ENCODE measurements at regions not wholly inside any gene's neighbourhood (a gene's known extent, or its start where the extent isn't known, plus 50 kb on each side); places are given as distances from the start of the nearest gene placed in this dataset.

GRCh38 chr5:110356677-110357076, 369.8 kb downstream of the TMEM232 start:
- DNase-seq = no peak

GRCh38 chr5:110359221-110359620, 367.2 kb downstream of the TMEM232 start:
- no peak for DNase-seq

DNA sequence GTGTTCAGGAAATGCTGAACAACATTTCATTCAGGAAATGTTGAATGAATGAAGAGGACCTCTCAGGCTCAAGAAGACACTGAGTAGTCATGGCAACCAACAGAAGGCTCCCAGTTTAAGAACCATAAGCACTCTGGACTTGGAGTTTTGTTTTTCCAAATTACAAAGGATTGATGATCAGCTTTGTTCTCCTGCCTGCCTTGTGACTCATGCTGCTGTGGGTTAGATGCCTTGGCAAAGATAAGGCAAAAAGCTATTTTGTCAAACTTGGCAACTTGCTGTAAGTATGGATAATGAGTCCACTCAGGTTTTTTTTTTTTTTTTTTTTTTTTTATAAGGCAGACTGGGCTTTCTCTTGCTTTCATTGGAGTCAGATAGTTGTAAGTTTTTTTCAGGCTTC, 365.0 kb downstream of the TMEM232 start:
- DNase-seq = no peak

- no peak for DNase-seq
These were observed 364.2 kb downstream of the TMEM232 start for GRCh38 chr5:110362261-110362660.

GRCh38 chr5:110366716-110367115, 359.8 kb downstream of the TMEM232 start:
- DNase-seq = no peak
